A549 (cell line): ENCODE measurements at regions not wholly inside any gene's neighbourhood (a gene's known extent, or its start where the extent isn't known, plus 50 kb on each side); places are given as distances from the start of the nearest gene placed in this dataset.

Experiments
- ATAC-seq, 2 experiments: fragments of 200-7000 bp in 1 of 2; fragments of >200 bp in 1 of 2; cut with Nextera tagmentation in 1 of 2; cut with Tn5 transposase in 1 of 2; 3 replicates each; pipeline versions ENCODE4 v1.8.0 to v1.9.1; 2018 to 2020; ENCODE audit warnings: mild to moderate bottlenecking in 1 of 2, moderate library complexity in 1 of 2
- CTCF ChIA-PET: fragments of 300-600 bp; sonication (Branson Sonifier 250); formaldehyde crosslinking; extraction: SDS; loops from one replicate; lab custom pipeline; 2021; ENCODE audit warnings: antibody characterized with exemption, inconsistent platforms; lab: Yijun Ruan, JAX
- POLR2A ChIA-PET: fragments of 350-600 bp; formaldehyde crosslinking; extraction: SDS; loops from one replicate; lab custom pipeline; 2021; ENCODE audit warnings: antibody characterized with exemption, inconsistent platforms; lab: Yijun Ruan, JAX
- DNase-seq, 2 experiments: peaks; one replicate each; pipeline versions ENCODE4 v3.0.0 to v3.0.0-alpha.2; 2011 to 2016; ENCODE audit warnings: low read depth in 1 of 2, low spot score in 1 of 2
- FAIRE-seq: peaks from 2 replicates; lab custom pipeline; 2011; peaks lifted over from hg19 to GRCh38; lab: Jason Lieb, UNC
- H3K27ac ChIP-seq, 2 experiments: fragments of >200 bp; sonication (Bioruptor Twin); formaldehyde crosslinking; 3 replicates each; pipeline ENCODE4 v1.5.1; 2016 to 2017
- H3K4me1 ChIP-seq: fragments of >200 bp; sonication (Bioruptor Twin); formaldehyde crosslinking; 3 replicates; pipeline ENCODE4 v1.6.1; 2016
- H3K4me2 ChIP-seq: fragments of >200 bp; sonication (Bioruptor Twin); formaldehyde crosslinking; 3 replicates; pipeline ENCODE4 v1.6.1; 2016
- H3K4me3 ChIP-seq: fragments of >200 bp; sonication (Bioruptor Twin); formaldehyde crosslinking; 3 replicates; pipeline ENCODE4 v1.5.1; 2016
- H3K9me3 ChIP-seq: fragments of >200 bp; sonication (Bioruptor Twin); formaldehyde crosslinking; 3 replicates; pipeline ENCODE4 v1.6.1; 2016
- CBX2 ChIP-seq: fragments of 200-600 bp; sonication (generic); IDR thresholded peaks from 2 replicates; pipeline ENCODE4 v1.6.1; 2016; ENCODE audit warnings: low read depth, mild to moderate bottlenecking, borderline replicate concordance
- CBX8 ChIP-seq: fragments of 200-600 bp; sonication (generic); IDR thresholded peaks from 2 replicates; pipeline ENCODE4 v1.6.1; 2016
- CHD2 ChIP-seq: fragments of 150-350 bp; IDR thresholded peaks from 2 replicates; pipeline ENCODE4 v1.6.1; 2014; ENCODE audit warnings: low read length; ENCODE audit not compliant: partially characterized antibody
- EHF ChIP-seq: fragments of 250-450 bp; sonication (Bioruptor Pico); IDR thresholded peaks from 2 replicates; pipeline ENCODE4 v1.5.0; 2020; ENCODE audit warnings: mild to moderate bottlenecking
- EHMT2 ChIP-seq: fragments of 200-600 bp; sonication (generic); IDR thresholded peaks from 2 replicates; pipeline ENCODE4 v1.6.1; 2016; ENCODE audit warnings: antibody characterized with exemption, low read depth, mild to moderate bottlenecking, moderate library complexity
- ESRRA ChIP-seq: fragments of 150-350 bp; IDR thresholded peaks from 2 replicates; pipeline ENCODE4 v1.6.1; 2014; ENCODE audit warnings: mild to moderate bottlenecking, low read length, borderline replicate concordance
- FOSB ChIP-seq: fragments of 250-450 bp; sonication (Bioruptor Pico); IDR thresholded peaks from 2 replicates; pipeline ENCODE4 v1.5.0; 2020; ENCODE audit warnings: mild to moderate bottlenecking, moderate library complexity
- GATA3 ChIP-seq: IDR thresholded peaks from 2 replicates; pipeline ENCODE4 v1.6.1; 2012; ENCODE audit warnings: borderline replicate concordance
- HEYL ChIP-seq: fragments of 250-450 bp; sonication (Bioruptor Pico); IDR thresholded peaks from 2 replicates; pipeline ENCODE4 v1.8.0; 2021; ENCODE audit warnings: mild to moderate bottlenecking, moderate library complexity
- HOXB13 ChIP-seq: fragments of 250-450 bp; sonication (Bioruptor Pico); IDR thresholded peaks from 2 replicates; pipeline ENCODE4 v1.5.0; 2020; ENCODE audit warnings: low read depth, mild to moderate bottlenecking, moderate library complexity
- JUNB ChIP-seq: fragments of >200 bp; sonication (Bioruptor Twin); formaldehyde crosslinking; IDR thresholded peaks from 2 replicates; pipeline ENCODE4 v1.6.1; 2016
- KDM1A ChIP-seq: fragments of 200-600 bp; sonication (generic); IDR thresholded peaks from 2 replicates; pipeline ENCODE4 v1.6.1; 2016; ENCODE audit warnings: low read depth, mild to moderate bottlenecking
- KDM5A ChIP-seq: fragments of 200-600 bp; sonication (generic); IDR thresholded peaks from 2 replicates; pipeline ENCODE4 v1.6.1; 2016; ENCODE audit warnings: antibody characterized with exemption, mild to moderate bottlenecking
- MAFK ChIP-seq: fragments of 450-650 bp; IDR thresholded peaks from 2 replicates; pipeline ENCODE4 v1.6.1; 2014; ENCODE audit not compliant: partially characterized antibody
- MAZ ChIP-seq: fragments of 150-350 bp; IDR thresholded peaks from 2 replicates; pipeline ENCODE4 v1.6.1; 2014; ENCODE audit warnings: antibody characterized with exemption, low read depth, low read length, borderline replicate concordance
- MYC ChIP-seq: IDR thresholded peaks from 2 replicates; pipeline ENCODE4 v1.6.1; 2012; ENCODE audit warnings: mild to moderate bottlenecking, inconsistent platforms, low read length, improper control_type of control experiment, borderline replicate concordance
- NPAS2 ChIP-seq: fragments of 250-450 bp; sonication (Bioruptor Pico); IDR thresholded peaks from 2 replicates; pipeline ENCODE4 v1.8.0; 2022; ENCODE audit warnings: mild to moderate bottlenecking, moderate library complexity, borderline replicate concordance
- POLR2AphosphoS2 ChIP-seq: conservative IDR thresholded peaks from 2 replicates; pipeline ENCODE4 v1.6.1; 2012; ENCODE audit warnings: low read length, improper control_type of control experiment, inconsistent platforms
- RFX5 ChIP-seq: fragments of 450-650 bp; IDR thresholded peaks from 2 replicates; pipeline ENCODE4 v1.7.1; 2014; ENCODE audit warnings: antibody characterized with exemption, mild to moderate bottlenecking, moderate library complexity
- RNF2 ChIP-seq: fragments of 200-600 bp; sonication (generic); IDR thresholded peaks from 2 replicates; pipeline ENCODE4 v1.6.1; 2016; ENCODE audit warnings: low read depth, mild to moderate bottlenecking, antibody characterized with exemption, moderate library complexity, borderline replicate concordance
- SMC3 ChIP-seq: fragments of >200 bp; sonication (Bioruptor Twin); formaldehyde crosslinking; IDR thresholded peaks from 3 replicates; pipeline ENCODE4 v1.6.1; 2018; ENCODE audit warnings: inconsistent platforms
- TFCP2L1 ChIP-seq: fragments of 250-450 bp; sonication (Bioruptor Pico); IDR thresholded peaks from 2 replicates; pipeline ENCODE4 v1.5.0; 2021; ENCODE audit warnings: mild to moderate bottlenecking
- TP53 ChIP-seq: fragments of 250-450 bp; sonication (Bioruptor Pico); IDR thresholded peaks from 2 replicates; pipeline ENCODE4 v1.5.0; 2021; ENCODE audit warnings: mild to moderate bottlenecking, moderate library complexity
- ZC3H11A ChIP-seq: fragments of 450-650 bp; IDR thresholded peaks from 2 replicates; pipeline ENCODE4 v1.6.1; 2014; ENCODE audit warnings: antibody characterized with exemption, mild to moderate bottlenecking
- ZNF302 ChIP-seq: fragments of 250-450 bp; sonication (Bioruptor Pico); IDR thresholded peaks from 2 replicates; pipeline ENCODE4 v1.9.0; 2021; ENCODE audit warnings: inconsistent platforms, mild to moderate bottlenecking, moderate library complexity
- WGBS: methylation state at CpG from one replicate; pipeline ENCODE4 v1.1.6; 2017; ENCODE audit errors: missing lambda C conversion rate; 5-methylcytosine and 5-hydroxymethylcytosine counted together
- TF ChIP-seq, protein P1 (sequence below): IDR thresholded peaks from 2 replicates; pipeline ENCODE4 v1.6.1; 2012; ENCODE audit warnings: low read depth, borderline replicate concordance
- TF ChIP-seq, protein P2 (sequence below): IDR thresholded peaks from 2 replicates; pipeline ENCODE4 v1.6.1; 2012
- TF ChIP-seq, protein P3 (sequence below): fragments of 150-350 bp; IDR thresholded peaks from 2 replicates; pipeline ENCODE4 v1.6.1; 2014; ENCODE audit warnings: low read depth, mild to moderate bottlenecking, low read length
- TF ChIP-seq, protein P4 (sequence below): fragments of >200 bp; sonication (Bioruptor Twin); formaldehyde crosslinking; IDR thresholded peaks from 3 replicates; pipeline ENCODE4 v1.6.1; 2016
- TF ChIP-seq, protein P5 (sequence below): fragments of 450-650 bp; IDR thresholded peaks from 2 replicates; pipeline ENCODE4 v1.6.1; 2014; ENCODE audit warnings: antibody characterized with exemption
- TF ChIP-seq, protein P6 (sequence below): fragments of 250-450 bp; sonication (Bioruptor Pico); IDR thresholded peaks from 2 replicates; pipeline ENCODE4 v1.5.0; 2020; ENCODE audit warnings: low read depth, mild to moderate bottlenecking, moderate library complexity

DNA sequence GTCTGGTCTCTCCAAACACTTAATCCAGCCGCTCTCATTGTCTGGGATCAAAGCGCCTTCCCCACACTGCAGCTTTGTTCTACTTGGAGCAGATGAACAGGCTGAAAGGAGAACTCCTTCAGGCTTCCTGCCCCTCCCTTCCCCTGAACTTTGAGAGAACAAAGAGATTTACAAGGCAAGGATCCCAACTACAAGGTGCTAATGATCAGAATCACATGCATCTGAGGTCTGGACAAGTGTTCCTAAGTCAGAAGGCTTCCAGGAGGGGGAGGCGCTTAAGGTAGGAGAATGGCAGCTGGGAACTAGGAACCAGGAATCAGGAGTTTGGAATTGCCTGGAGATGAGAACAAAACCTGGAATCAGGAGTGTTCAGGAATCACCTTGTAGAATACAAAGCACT, 606.3 kb upstream of the CDH11 start:
- FAIRE-seq, result no peak
- no peak for DNase-seq
- TF ChIP-seq ESRRA, result no peak
- no peak for TF ChIP-seq TFCP2L1 (CRISPR knock-in tag)
- no peak for TF ChIP-seq FOSB (CRISPR knock-in tag)
- TF ChIP-seq MAZ, result no peak
- TF ChIP-seq, protein P1, sequence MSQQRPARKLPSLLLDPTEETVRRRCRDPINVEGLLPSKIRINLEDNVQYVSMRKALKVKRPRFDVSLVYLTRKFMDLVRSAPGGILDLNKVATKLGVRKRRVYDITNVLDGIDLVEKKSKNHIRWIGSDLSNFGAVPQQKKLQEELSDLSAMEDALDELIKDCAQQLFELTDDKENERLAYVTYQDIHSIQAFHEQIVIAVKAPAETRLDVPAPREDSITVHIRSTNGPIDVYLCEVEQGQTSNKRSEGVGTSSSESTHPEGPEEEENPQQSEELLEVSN, result no peak
- TF ChIP-seq, protein P2, sequence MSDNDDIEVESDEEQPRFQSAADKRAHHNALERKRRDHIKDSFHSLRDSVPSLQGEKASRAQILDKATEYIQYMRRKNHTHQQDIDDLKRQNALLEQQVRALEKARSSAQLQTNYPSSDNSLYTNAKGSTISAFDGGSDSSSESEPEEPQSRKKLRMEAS, result no peak
- no peak for TF ChIP-seq SMC3
- no peak for TF ChIP-seq CHD2
- no peak for TF ChIP-seq KDM5A
- TF ChIP-seq POLR2AphosphoS2, result no peak
- TF ChIP-seq HOXB13, result no peak
- no peak for TF ChIP-seq RNF2
- TF ChIP-seq, protein P3, sequence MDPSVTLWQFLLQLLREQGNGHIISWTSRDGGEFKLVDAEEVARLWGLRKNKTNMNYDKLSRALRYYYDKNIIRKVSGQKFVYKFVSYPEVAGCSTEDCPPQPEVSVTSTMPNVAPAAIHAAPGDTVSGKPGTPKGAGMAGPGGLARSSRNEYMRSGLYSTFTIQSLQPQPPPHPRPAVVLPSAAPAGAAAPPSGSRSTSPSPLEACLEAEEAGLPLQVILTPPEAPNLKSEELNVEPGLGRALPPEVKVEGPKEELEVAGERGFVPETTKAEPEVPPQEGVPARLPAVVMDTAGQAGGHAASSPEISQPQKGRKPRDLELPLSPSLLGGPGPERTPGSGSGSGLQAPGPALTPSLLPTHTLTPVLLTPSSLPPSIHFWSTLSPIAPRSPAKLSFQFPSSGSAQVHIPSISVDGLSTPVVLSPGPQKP, result no peak
- TF ChIP-seq EHF (CRISPR knock-in tag), result no peak
- Histone ChIP-seq H3K4me3 (no peak overlapping the region), H3K4me1 (no peaks in the 10 kb centered on the region), H3K9me3 (no peaks in the 10 kb centered on the region), H3K4me2 (no peak overlapping the region), H3K27ac (no peak overlapping the region)
- 25% methylated on average over 3 of the region's 3 CpGs for WGBS
- POLR2A ChIA-PET, result no interaction called here
- no peak for ATAC-seq
- CTCF ChIA-PET, result interaction anchor here (0.6 kb wide), 1 partner anchor 65 kb away, joined by 4 read pairs; no protein-coding TSS in a partner anchor

DNA sequence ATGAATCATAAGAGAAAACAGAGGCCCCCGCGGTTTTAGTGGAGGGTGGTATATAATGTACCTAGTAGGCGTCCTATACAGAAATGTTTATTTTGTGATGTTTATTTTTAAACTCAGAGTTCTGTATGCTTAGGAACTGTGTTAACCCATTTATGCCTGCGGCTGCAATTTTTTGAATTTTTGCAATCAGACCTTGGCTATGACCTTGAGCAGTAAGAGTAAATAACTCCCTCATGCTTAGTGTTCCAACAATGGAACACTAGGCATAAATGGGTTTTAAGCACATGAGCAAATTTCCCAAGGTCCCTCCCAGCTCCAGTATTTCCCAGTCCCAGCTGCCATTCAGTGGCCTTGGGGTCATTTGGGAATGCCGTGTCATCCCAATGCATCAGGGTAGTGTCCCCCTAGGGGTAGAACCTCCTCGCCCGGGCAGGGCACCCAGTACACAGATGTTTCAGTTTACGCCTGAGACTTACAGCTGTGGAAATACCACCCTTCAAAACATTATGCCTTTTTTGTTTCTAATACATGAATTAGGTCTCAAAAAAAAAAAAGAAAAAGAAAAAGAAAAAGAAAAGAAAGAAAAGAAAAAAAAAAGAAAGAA, 605.8 kb upstream of the CDH11 start:
- 39% methylated on average over 8 of the region's 8 CpGs for WGBS

DNA sequence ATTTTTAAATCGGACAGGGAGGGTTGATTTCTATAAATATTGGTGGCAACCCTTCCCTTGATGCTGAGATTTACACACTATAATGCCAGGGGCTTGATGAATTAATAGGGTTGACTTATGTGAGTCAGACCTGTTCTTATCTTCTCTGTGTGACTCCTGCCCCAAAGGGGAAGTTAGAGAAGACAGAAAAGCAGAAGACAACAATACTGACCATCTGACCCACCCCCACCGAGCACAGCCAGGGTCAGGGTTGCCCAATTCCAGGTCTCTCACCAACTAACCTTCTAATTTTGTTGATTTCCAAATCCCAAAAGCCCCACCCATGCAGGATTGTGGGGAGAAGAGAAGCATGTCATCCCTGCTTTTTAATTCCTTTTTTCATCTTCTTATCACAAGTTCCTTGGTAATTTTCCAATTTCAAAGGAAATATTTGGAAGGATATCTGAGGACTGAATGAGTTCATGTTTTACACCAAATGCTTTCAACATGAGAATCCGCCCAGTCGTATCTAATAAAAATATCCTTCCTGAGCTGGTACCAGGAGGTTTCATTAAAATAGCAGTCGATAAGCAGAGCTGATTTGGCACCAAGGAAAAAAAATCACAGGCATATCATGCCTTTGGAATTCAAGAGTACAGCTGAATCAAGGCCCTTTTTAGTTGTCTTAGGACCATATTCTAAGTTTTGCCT, 603.4 kb upstream of the CDH11 start:
- POLR2A ChIA-PET, result no interaction called here
- Histone ChIP-seq H3K4me3 (no peak overlapping the region), H3K9me3 (no peaks in the 10 kb centered on the region), H3K27ac (no peak overlapping the region), H3K4me1 (no peaks in the 10 kb centered on the region), H3K4me2 (no peak overlapping the region)
- ATAC-seq (no peak), DNase-seq (no peak), FAIRE-seq (no peak)
- 14% methylated on average over 5 of the region's 5 CpGs for WGBS
- CTCF ChIA-PET, result no interaction called here
- TF ChIP-seq, protein P3, result no peak
- TF ChIP-seq RFX5 (no peak), GATA3 (no peak), HOXB13 (no peak), CBX8 (no peak), HEYL (CRISPR knock-in tag) (no peak), NPAS2 (no peak), MAZ (no peak), JUNB (no peak), TP53 (CRISPR knock-in tag) (no peak), ZNF302 (CRISPR knock-in tag) (no peak), EHMT2 (no peak)
- TF ChIP-seq, protein P4, sequence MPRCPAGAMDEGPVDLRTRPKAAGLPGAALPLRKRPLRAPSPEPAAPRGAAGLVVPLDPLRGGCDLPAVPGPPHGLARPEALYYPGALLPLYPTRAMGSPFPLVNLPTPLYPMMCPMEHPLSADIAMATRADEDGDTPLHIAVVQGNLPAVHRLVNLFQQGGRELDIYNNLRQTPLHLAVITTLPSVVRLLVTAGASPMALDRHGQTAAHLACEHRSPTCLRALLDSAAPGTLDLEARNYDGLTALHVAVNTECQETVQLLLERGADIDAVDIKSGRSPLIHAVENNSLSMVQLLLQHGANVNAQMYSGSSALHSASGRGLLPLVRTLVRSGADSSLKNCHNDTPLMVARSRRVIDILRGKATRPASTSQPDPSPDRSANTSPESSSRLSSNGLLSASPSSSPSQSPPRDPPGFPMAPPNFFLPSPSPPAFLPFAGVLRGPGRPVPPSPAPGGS, result no peak
- TF ChIP-seq, protein P5, sequence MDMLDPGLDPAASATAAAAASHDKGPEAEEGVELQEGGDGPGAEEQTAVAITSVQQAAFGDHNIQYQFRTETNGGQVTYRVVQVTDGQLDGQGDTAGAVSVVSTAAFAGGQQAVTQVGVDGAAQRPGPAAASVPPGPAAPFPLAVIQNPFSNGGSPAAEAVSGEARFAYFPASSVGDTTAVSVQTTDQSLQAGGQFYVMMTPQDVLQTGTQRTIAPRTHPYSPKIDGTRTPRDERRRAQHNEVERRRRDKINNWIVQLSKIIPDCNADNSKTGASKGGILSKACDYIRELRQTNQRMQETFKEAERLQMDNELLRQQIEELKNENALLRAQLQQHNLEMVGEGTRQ, result no peak

More for the DNA sequence above, 605.8 kb upstream of the CDH11 start:
- Histone ChIP-seq H3K4me2 (no peak overlapping the region), H3K27ac (no peak overlapping the region)
- FAIRE-seq, result no peak
- TF ChIP-seq MYC, result no peak
- no peak for TF ChIP-seq KDM1A
- TF ChIP-seq ZNF302 (CRISPR knock-in tag), result no peak
- no peak for TF ChIP-seq ZC3H11A
- TF ChIP-seq NPAS2, result no peak
- no peak for TF ChIP-seq MAFK
- no peak for TF ChIP-seq CBX2
- TF ChIP-seq, protein P6, sequence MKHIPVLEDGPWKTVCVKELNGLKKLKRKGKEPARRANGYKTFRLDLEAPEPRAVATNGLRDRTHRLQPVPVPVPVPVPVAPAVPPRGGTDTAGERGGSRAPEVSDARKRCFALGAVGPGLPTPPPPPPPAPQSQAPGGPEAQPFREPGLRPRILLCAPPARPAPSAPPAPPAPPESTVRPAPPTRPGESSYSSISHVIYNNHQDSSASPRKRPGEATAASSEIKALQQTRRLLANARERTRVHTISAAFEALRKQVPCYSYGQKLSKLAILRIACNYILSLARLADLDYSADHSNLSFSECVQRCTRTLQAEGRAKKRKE (CRISPR knock-in tag), result no peak
- TF ChIP-seq, all 56 proteins: peak for 0
- H3K4me1 ChIP-seq, result no peaks in the 10 kb centered on the region
- no peak overlapping the region for H3K4me3 ChIP-seq
- ATAC-seq (no peak), DNase-seq (no peak)
- POLR2A ChIA-PET, result no interaction called here
- CTCF ChIA-PET, result no interaction called here
- H3K9me3 ChIP-seq, result no peaks in the 10 kb centered on the region
